ENCODE measurements at regions not wholly inside any gene's neighbourhood (a gene's known extent, or its start where the extent isn't known, plus 50 kb on each side); places are given as distances from the start of the nearest gene placed in this dataset.
"Not testable (repeated sequence)": the region's sequence is repeated elsewhere in the genome, so short reads cannot be mapped to it uniquely, and the experiment has no call there.

- H3K27ac ChIP-seq (ENCODE audit: low read length), result no peak overlapping the region
- no peaks in the 10 kb centered on the region for H3K9me3 ChIP-seq (ENCODE audit: insufficient read depth, low read depth, low read length)
- no peaks in the 10 kb centered on the region for H3K36me3 ChIP-seq (ENCODE audit: insufficient read depth, low read depth, low read length)
- H3K4me1 ChIP-seq (ENCODE audit: insufficient read depth, low read length), result no peaks in the 10 kb centered on the region
- no peak overlapping the region for H3K4me3 ChIP-seq (ENCODE audit: low read length)
- H3K9ac ChIP-seq (ENCODE audit: low read depth, low read length), result no peak overlapping the region
- peaks cover 93% of the 10 kb centered on the region for H3K27me3 ChIP-seq (ENCODE audit: insufficient read depth, low read length)
Measured at GRCh38 chr22:22769434-22770279, 118.0 kb upstream of the IGLL5 start.

GRCh38 chr22:22770280-22770871, 117.2 kb upstream of the IGLL5 start:
- no peak overlapping the region for H3K27ac ChIP-seq (ENCODE audit: low read length)
- no peaks in the 10 kb centered on the region for H3K9me3 ChIP-seq (ENCODE audit: insufficient read depth, low read depth, low read length)
- no peak overlapping the region for H3K4me3 ChIP-seq (ENCODE audit: low read length)
- peaks cover 95% of the 10 kb centered on the region for H3K27me3 ChIP-seq (ENCODE audit: insufficient read depth, low read length)
- no peak overlapping the region for H3K9ac ChIP-seq (ENCODE audit: low read depth, low read length)
- no peaks in the 10 kb centered on the region for H3K36me3 ChIP-seq (ENCODE audit: insufficient read depth, low read depth, low read length)
- H3K4me1 ChIP-seq (ENCODE audit: insufficient read depth, low read length), result no peaks in the 10 kb centered on the region

- Histone ChIP-seq H3K36me3 (ENCODE audit: insufficient read depth, low read depth, low read length) (no peaks in the 10 kb centered on the region), H3K4me3 (ENCODE audit: low read length) (no peak overlapping the region), H3K9me3 (ENCODE audit: insufficient read depth, low read depth, low read length) (no peaks in the 10 kb centered on the region), H3K9ac (ENCODE audit: low read depth, low read length) (no peak overlapping the region), H3K27ac (ENCODE audit: low read length) (no peak overlapping the region), H3K27me3 (ENCODE audit: insufficient read depth, low read length) (peaks cover 97% of the 10 kb centered on the region), H3K4me1 (ENCODE audit: insufficient read depth, low read length) (no peaks in the 10 kb centered on the region)
Measured at GRCh38 chr22:22770881-22771280, 116.7 kb upstream of the IGLL5 start.

GRCh38 chr22:22771696-22772377, 115.8 kb upstream of the IGLL5 start:
- Histone ChIP-seq H3K36me3 (ENCODE audit: insufficient read depth, low read depth, low read length) (no peaks in the 10 kb centered on the region), H3K4me1 (ENCODE audit: insufficient read depth, low read length) (no peaks in the 10 kb centered on the region), H3K27me3 (ENCODE audit: insufficient read depth, low read length) (peaks cover 99% of the 10 kb centered on the region), H3K9me3 (ENCODE audit: insufficient read depth, low read depth, low read length) (no peaks in the 10 kb centered on the region), H3K9ac (ENCODE audit: low read depth, low read length) (no peak overlapping the region), H3K27ac (ENCODE audit: low read length) (no peak overlapping the region), H3K4me3 (ENCODE audit: low read length) (no peak overlapping the region)

GRCh38 chr22:22772396-22772795, 115.2 kb upstream of the IGLL5 start:
- Histone ChIP-seq H3K36me3 (ENCODE audit: insufficient read depth, low read depth, low read length) (no peaks in the 10 kb centered on the region), H3K4me1 (ENCODE audit: insufficient read depth, low read length) (no peaks in the 10 kb centered on the region), H3K9ac (ENCODE audit: low read depth, low read length) (no peak overlapping the region), H3K27ac (ENCODE audit: low read length) (no peak overlapping the region), H3K9me3 (ENCODE audit: insufficient read depth, low read depth, low read length) (no peaks in the 10 kb centered on the region), H3K4me3 (ENCODE audit: low read length) (no peak overlapping the region), H3K27me3 (ENCODE audit: insufficient read depth, low read length) (peaks cover 99% of the 10 kb centered on the region)

GRCh38 chr22:22772883-22773282, 114.7 kb upstream of the IGLL5 start:
- Histone ChIP-seq H3K9me3 (ENCODE audit: insufficient read depth, low read depth, low read length) (no peaks in the 10 kb centered on the region), H3K36me3 (ENCODE audit: insufficient read depth, low read depth, low read length) (no peaks in the 10 kb centered on the region), H3K4me3 (ENCODE audit: low read length) (no peak overlapping the region), H3K4me1 (ENCODE audit: insufficient read depth, low read length) (no peaks in the 10 kb centered on the region), H3K9ac (ENCODE audit: low read depth, low read length) (no peak overlapping the region), H3K27me3 (ENCODE audit: insufficient read depth, low read length) (peaks cover 99% of the 10 kb centered on the region), H3K27ac (ENCODE audit: low read length) (no peak overlapping the region)

- no peak overlapping the region for H3K4me3 ChIP-seq (ENCODE audit: low read length)
- no peaks in the 10 kb centered on the region for H3K4me1 ChIP-seq (ENCODE audit: insufficient read depth, low read length)
- no peak overlapping the region for H3K9ac ChIP-seq (ENCODE audit: low read depth, low read length)
- no peak overlapping the region for H3K27ac ChIP-seq (ENCODE audit: low read length)
- no peaks in the 10 kb centered on the region for H3K9me3 ChIP-seq (ENCODE audit: insufficient read depth, low read depth, low read length)
- no peaks in the 10 kb centered on the region for H3K36me3 ChIP-seq (ENCODE audit: insufficient read depth, low read depth, low read length)
- H3K27me3 ChIP-seq (ENCODE audit: insufficient read depth, low read length), result peaks cover 99% of the 10 kb centered on the region
Measured at GRCh38 chr22:22773427-22773826, 114.2 kb upstream of the IGLL5 start.

GRCh38 chr22:22773979-22774604, 113.5 kb upstream of the IGLL5 start:
- H3K9me3 ChIP-seq (ENCODE audit: insufficient read depth, low read depth, low read length), result no peaks in the 10 kb centered on the region
- H3K4me3 ChIP-seq (ENCODE audit: low read length), result no peak overlapping the region
- H3K36me3 ChIP-seq (ENCODE audit: insufficient read depth, low read depth, low read length), result no peaks in the 10 kb centered on the region
- H3K9ac ChIP-seq (ENCODE audit: low read depth, low read length), result no peak overlapping the region
- no peaks in the 10 kb centered on the region for H3K4me1 ChIP-seq (ENCODE audit: insufficient read depth, low read length)
- peaks cover 96% of the 10 kb centered on the region for H3K27me3 ChIP-seq (ENCODE audit: insufficient read depth, low read length)
- H3K27ac ChIP-seq (ENCODE audit: low read length), result no peak overlapping the region

GRCh38 chr22:22774762-22775161, 112.9 kb upstream of the IGLL5 start:
- not testable (repeated sequence) for H3K9me3 ChIP-seq (ENCODE audit: insufficient read depth, low read depth, low read length); H3K36me3 ChIP-seq (ENCODE audit: insufficient read depth, low read depth, low read length); H3K4me1 ChIP-seq (ENCODE audit: insufficient read depth, low read length); H3K9ac ChIP-seq (ENCODE audit: low read depth, low read length); H3K27ac ChIP-seq (ENCODE audit: low read length); H3K4me3 ChIP-seq (ENCODE audit: low read length)
- H3K27me3 ChIP-seq (ENCODE audit: insufficient read depth, low read length), result peaks cover 89% of the 10 kb centered on the region

- Histone ChIP-seq H3K4me1 (ENCODE audit: insufficient read depth, low read length) (no peaks in the 10 kb centered on the region), H3K9ac (ENCODE audit: low read depth, low read length) (no peak overlapping the region), H3K27ac (ENCODE audit: low read length) (no peak overlapping the region), H3K27me3 (ENCODE audit: insufficient read depth, low read length) (peaks cover 77% of the 10 kb centered on the region), H3K9me3 (ENCODE audit: insufficient read depth, low read depth, low read length) (no peaks in the 10 kb centered on the region), H3K4me3 (ENCODE audit: low read length) (no peak overlapping the region), H3K36me3 (ENCODE audit: insufficient read depth, low read depth, low read length) (no peaks in the 10 kb centered on the region)
Measured at GRCh38 chr22:22776121-22776520, 111.5 kb upstream of the IGLL5 start.

- Histone ChIP-seq H3K4me1 (ENCODE audit: insufficient read depth, low read length) (no peaks in the 10 kb centered on the region), H3K27ac (ENCODE audit: low read length) (no peak overlapping the region), H3K4me3 (ENCODE audit: low read length) (no peak overlapping the region), H3K9me3 (ENCODE audit: insufficient read depth, low read depth, low read length) (no peaks in the 10 kb centered on the region), H3K27me3 (ENCODE audit: insufficient read depth, low read length) (peaks cover 72% of the 10 kb centered on the region), H3K36me3 (ENCODE audit: insufficient read depth, low read depth, low read length) (no peaks in the 10 kb centered on the region), H3K9ac (ENCODE audit: low read depth, low read length) (no peak overlapping the region)
Measured at GRCh38 chr22:22779213-22779612, 108.4 kb upstream of the IGLL5 start.

Data from iPS-20b (cell line).